Keratinocyte (primary cell): ENCODE measurements at regions not wholly inside any gene's neighbourhood (a gene's known extent, or its start where the extent isn't known, plus 50 kb on each side); places are given as distances from the start of the nearest gene placed in this dataset.

ENCODE experiments used
- EZH2 ChIP-seq: IDR thresholded peaks from one replicate; pipeline ENCODE4 v1.6.1; 2012; ENCODE audit warnings: inconsistent platforms, mild to moderate bottlenecking, low read length, moderate library complexity
- TF ChIP-seq, protein P1 (sequence below), 3 experiments: IDR thresholded peaks in 1 of 3; conservative IDR thresholded peaks in 1 of 3; optimal IDR thresholded peaks in 1 of 3; 2 replicates in 2 of 3; 3 replicates in 1 of 3; pipeline versions ENCODE3 to v1.5.1; 2011; ENCODE audit warnings: low read length in 3 of 3, mild to moderate bottlenecking in 3 of 3, moderate library complexity in 2 of 3, control low read depth in 1 of 3, inconsistent platforms in 1 of 3; ENCODE audit not compliant: insufficient read depth in 2 of 3; ENCODE audit errors: extremely low read depth in 1 of 3

DNA sequence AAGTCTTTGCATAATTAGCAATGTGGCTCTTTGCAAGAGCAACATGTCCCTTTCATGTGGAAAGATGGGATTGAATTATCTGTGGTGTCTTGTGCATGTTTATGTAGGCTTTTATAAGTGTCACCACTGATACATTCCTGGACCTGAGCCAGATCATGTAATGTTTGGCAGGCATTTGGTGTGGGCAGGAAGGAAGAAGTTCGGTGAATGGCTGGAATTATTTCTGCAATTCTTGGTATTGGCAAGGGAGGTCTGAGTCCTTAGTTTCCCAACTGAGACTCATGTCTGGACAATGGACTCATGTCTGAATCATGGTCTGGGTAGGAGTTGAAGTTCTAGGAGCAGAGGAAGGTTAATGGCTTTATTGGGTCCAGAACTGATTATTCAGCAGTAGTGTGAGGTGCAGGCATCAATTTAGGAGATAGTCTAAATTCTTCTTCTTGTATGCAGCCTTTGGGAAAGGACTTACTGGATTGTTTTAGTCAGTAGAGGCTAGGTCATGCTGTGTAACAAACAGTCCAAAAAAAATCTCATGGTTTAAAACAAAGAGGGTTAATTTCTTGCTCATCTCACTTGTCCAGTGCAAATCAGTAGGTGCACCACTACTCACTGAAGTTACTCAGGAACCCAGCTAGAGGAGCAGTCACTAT is 186.5 kb upstream of the LHX5 start:
- TF ChIP-seq, protein P1, sequence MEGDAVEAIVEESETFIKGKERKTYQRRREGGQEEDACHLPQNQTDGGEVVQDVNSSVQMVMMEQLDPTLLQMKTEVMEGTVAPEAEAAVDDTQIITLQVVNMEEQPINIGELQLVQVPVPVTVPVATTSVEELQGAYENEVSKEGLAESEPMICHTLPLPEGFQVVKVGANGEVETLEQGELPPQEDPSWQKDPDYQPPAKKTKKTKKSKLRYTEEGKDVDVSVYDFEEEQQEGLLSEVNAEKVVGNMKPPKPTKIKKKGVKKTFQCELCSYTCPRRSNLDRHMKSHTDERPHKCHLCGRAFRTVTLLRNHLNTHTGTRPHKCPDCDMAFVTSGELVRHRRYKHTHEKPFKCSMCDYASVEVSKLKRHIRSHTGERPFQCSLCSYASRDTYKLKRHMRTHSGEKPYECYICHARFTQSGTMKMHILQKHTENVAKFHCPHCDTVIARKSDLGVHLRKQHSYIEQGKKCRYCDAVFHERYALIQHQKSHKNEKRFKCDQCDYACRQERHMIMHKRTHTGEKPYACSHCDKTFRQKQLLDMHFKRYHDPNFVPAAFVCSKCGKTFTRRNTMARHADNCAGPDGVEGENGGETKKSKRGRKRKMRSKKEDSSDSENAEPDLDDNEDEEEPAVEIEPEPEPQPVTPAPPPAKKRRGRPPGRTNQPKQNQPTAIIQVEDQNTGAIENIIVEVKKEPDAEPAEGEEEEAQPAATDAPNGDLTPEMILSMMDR (optimal IDR thresholded peaks at IDR 0.05 in 1 of 3, IDR thresholded peaks at IDR 0.05 in 1 of 3, conservative IDR thresholded peaks at IDR 0.05 in 1 of 3; ENCODE audit: extremely low read depth in 1 of 3, insufficient read depth in 2 of 3, low read length in 3 of 3), result no peak
- TF ChIP-seq EZH2, result no peak
